Heart left ventricle (tissue), 16 donors: ENCODE measurements at regions not wholly inside any gene's neighbourhood (a gene's known extent, or its start where the extent isn't known, plus 50 kb on each side); places are given as distances from the start of the nearest gene placed in this dataset.

Source experiments
- ATAC-seq, 4 donors: fragments of 200-7000 bp; cut with Tn5 transposase; one replicate each; pipeline ENCODE4 v1.9.1; 2020 to 2022; ENCODE audit warnings: moderate library complexity in 4 of 4, mild to moderate bottlenecking in 3 of 4, moderate number of reproducible peaks in 1 of 4
- DNase-seq, 5 donors: peaks; one replicate each; pipeline ENCODE4 v3.0.0-alpha.2; 2020
- H3K27ac ChIP-seq, 12 donors: fragments of 200-600 bp; sonication (generic) in 4 of 12; one replicate each; pipeline versions ENCODE4 v1.5.0 to v1.8.0; 2016 to 2022; ENCODE audit warnings: mild to moderate bottlenecking in 2 of 12
- H3K27me3 ChIP-seq, 9 donors: fragments of 200-600 bp; sonication (generic) in 2 of 9; one replicate each; pipeline versions ENCODE4 v1.5.1 to v1.8.0; 2016 to 2022; ENCODE audit warnings: mild to moderate bottlenecking in 3 of 9
- H3K36me3 ChIP-seq, 9 donors: fragments of 200-600 bp; sonication (generic) in 2 of 9; one replicate each; pipeline versions ENCODE4 v1.5.0 to v1.8.0; 2018 to 2022; ENCODE audit warnings: mild to moderate bottlenecking in 2 of 9
- H3K4me1 ChIP-seq, 12 donors: fragments of 200-600 bp; sonication (generic) in 4 of 12; one replicate each; pipeline versions ENCODE4 v1.5.0 to v1.8.0; 2016 to 2022; ENCODE audit warnings: mild to moderate bottlenecking in 3 of 12
- H3K4me3 ChIP-seq, 12 donors: fragments of 200-600 bp; sonication (generic) in 4 of 12; one replicate each; pipeline versions ENCODE4 v1.5.0 to v1.8.0; 2017 to 2022; ENCODE audit warnings: mild to moderate bottlenecking in 9 of 12, moderate library complexity in 4 of 12
- H3K9me3 ChIP-seq, 12 donors: fragments of 200-600 bp; sonication (generic) in 4 of 12; one replicate each; pipeline versions ENCODE4 v1.5.0 to v1.8.0; 2016 to 2022; ENCODE audit warnings: mild to moderate bottlenecking in 1 of 12
- CTCF ChIP-seq, 12 donors: fragments of 200-600 bp; sonication (generic) in 4 of 12; IDR thresholded peaks; one replicate each; pipeline versions ENCODE4 v1.5.0 to v1.8.0; 2018 to 2022; ENCODE audit warnings: antibody characterized with exemption in 12 of 12, mild to moderate bottlenecking in 5 of 12
- POLR2A ChIP-seq, 2 donors: fragments of 450-650 bp; IDR thresholded peaks; one replicate each; pipeline ENCODE4 v1.6.1; 2017; ENCODE audit warnings: antibody characterized with exemption in 2 of 2, mild to moderate bottlenecking in 2 of 2, moderate library complexity in 2 of 2
- WGBS, 4 donors: extraction: QIAGEN DNeasy Blood & Tissue Kit in 2 of 4; methylation state at CpG; one replicate each; pipeline versions ENCODE4 v1.1.5 to v1.1.7; 2013 to 2018; 5-methylcytosine and 5-hydroxymethylcytosine counted together
- intact Hi-C, 10 donors: fragments of 100-400 bp; cut with DNase I; formaldehyde crosslinking; loops; one replicate each; pipeline versions ENCODE4 v1.11.1 to v1.14.2; 2022
- donor health status: ischemic (EF 13 %, LVEDD 7.1; RV severe dilation, severe dysfunction).
- donor health status: healthy with polysubstance abuse.
- donor health status: DM: no; HTN: yes; CAD: no.
- donor health status: DM: no; HTN: no; CAD: no.
- donor health status: ischemic (EF 25% LVEDD 6.9; RV normal size, moderate dysfunction).
- donor health status: ischemic (EF 25% LVEDD 5.7; RV mildly dilated, moderate dysfunction).
- donor health status: healthy.
- donor health status: DM: yes; HTN: yes; CAD: no.
- donor health status: ischemic (EF 35%, LVEDD 5.7; RV mildly dilated, moderate dysfunction).
- donor health status: nonischemic (EF 11% LVEDD 7.7; RV severe dilation, severe dysfunction).
- donor health status: DM: yes; HTN: yes; CAD: no.
- donor health status: PGD.
- donor health status: ischemic (EF 29% LVEDD 5.4; RV normal size, mild dysfunction).
- donor health status: nonischemic (EF 23%, LVEDD 6.1; RV moderate dilation, normal function).

GRCh38 chr12:78683626-78684025 is 180.9 kb upstream of the SYT1 start:
- intact Hi-C loops = loop anchor here in 1 of 10 donors (10.0 kb wide), 1 partner anchor 69 kb away; no protein-coding TSS in a partner anchor
- H3K27ac ChIP-seq = no peak overlapping the region
- H3K4me3 ChIP-seq = no peak overlapping the region
- TF ChIP-seq CTCF (IDR thresholded peaks at IDR 0.05) (no peak), POLR2A (IDR thresholded peaks at IDR 0.05) (no peak)
- ATAC-seq (no peak), DNase-seq (no peak)
- H3K27me3 ChIP-seq = no peaks in the 10 kb centered on the region
- H3K9me3 ChIP-seq = no peaks in the 10 kb centered on the region
- no peaks in the 10 kb centered on the region for H3K4me1 ChIP-seq
- H3K36me3 ChIP-seq = no peaks in the 10 kb centered on the region
- 93 to 98% (median 94%) methylated on average over 3 of the region's 3 CpGs for WGBS, 4 donors

- 52 to 67% (median 58%) methylated on average over 3 of the region's 3 CpGs for WGBS, 4 donors
- DNase-seq (no peak), ATAC-seq (no peak)
- no peaks in the 10 kb centered on the region for H3K9me3 ChIP-seq
- no peaks in the 10 kb centered on the region for H3K4me1 ChIP-seq
- H3K36me3 ChIP-seq = no peaks in the 10 kb centered on the region
- intact Hi-C loops = loop anchor here in 1 of 10 donors (10.0 kb wide), 1 partner anchor 70 kb away; no protein-coding TSS in a partner anchor
- no peaks in the 10 kb centered on the region for H3K27me3 ChIP-seq
- no peak overlapping the region for H3K27ac ChIP-seq
- no peak for TF ChIP-seq POLR2A (IDR thresholded peaks at IDR 0.05)
- no peak for TF ChIP-seq CTCF (IDR thresholded peaks at IDR 0.05)
- no peak overlapping the region for H3K4me3 ChIP-seq
Observed at GRCh38 chr12:78684419-78684818, 180.2 kb upstream of the SYT1 start.

- H3K36me3 ChIP-seq = no peaks in the 10 kb centered on the region
- no peak overlapping the region for H3K4me3 ChIP-seq
- H3K4me1 ChIP-seq = no peaks in the 10 kb centered on the region
- intact Hi-C loops = no loop called here
- no peak for DNase-seq
- 95 to 99% (median 96%) methylated on average over 2 of the region's 2 CpGs for WGBS, 4 donors
- TF ChIP-seq CTCF (IDR thresholded peaks at IDR 0.05) (no peak), POLR2A (IDR thresholded peaks at IDR 0.05) (no peak)
- no peak overlapping the region for H3K27ac ChIP-seq
- H3K9me3 ChIP-seq = peaks cover 0 to 7% (median 0%) of the 10 kb centered on the region in 12 donors
- ATAC-seq = no peak
- H3K27me3 ChIP-seq = no peaks in the 10 kb centered on the region
Observed at GRCh38 chr12:78695749-78696148, 168.8 kb upstream of the SYT1 start.

- Histone ChIP-seq H3K9me3 (peaks cover 0 to 7% (median 0%) of the 10 kb centered on the region in 12 donors), H3K27ac (no peak overlapping the region), H3K36me3 (no peaks in the 10 kb centered on the region), H3K4me1 (no peaks in the 10 kb centered on the region), H3K4me3 (no peak overlapping the region), H3K27me3 (no peaks in the 10 kb centered on the region)
- 55 to 66% (median 61%) methylated on average over 2 of the region's 2 CpGs for WGBS, 4 donors
- TF ChIP-seq POLR2A (IDR thresholded peaks at IDR 0.05) = no peak
- no peak for TF ChIP-seq CTCF (IDR thresholded peaks at IDR 0.05)
- DNase-seq (no peak), ATAC-seq (no peak)
- intact Hi-C loops = no loop called here
Observed at GRCh38 chr12:78696267-78696666, 168.3 kb upstream of the SYT1 start.
